ENCODE measurements at regions not wholly inside any gene's neighbourhood (a gene's known extent, or its start where the extent isn't known, plus 50 kb on each side); places are given as distances from the start of the nearest gene placed in this dataset.

DNA sequence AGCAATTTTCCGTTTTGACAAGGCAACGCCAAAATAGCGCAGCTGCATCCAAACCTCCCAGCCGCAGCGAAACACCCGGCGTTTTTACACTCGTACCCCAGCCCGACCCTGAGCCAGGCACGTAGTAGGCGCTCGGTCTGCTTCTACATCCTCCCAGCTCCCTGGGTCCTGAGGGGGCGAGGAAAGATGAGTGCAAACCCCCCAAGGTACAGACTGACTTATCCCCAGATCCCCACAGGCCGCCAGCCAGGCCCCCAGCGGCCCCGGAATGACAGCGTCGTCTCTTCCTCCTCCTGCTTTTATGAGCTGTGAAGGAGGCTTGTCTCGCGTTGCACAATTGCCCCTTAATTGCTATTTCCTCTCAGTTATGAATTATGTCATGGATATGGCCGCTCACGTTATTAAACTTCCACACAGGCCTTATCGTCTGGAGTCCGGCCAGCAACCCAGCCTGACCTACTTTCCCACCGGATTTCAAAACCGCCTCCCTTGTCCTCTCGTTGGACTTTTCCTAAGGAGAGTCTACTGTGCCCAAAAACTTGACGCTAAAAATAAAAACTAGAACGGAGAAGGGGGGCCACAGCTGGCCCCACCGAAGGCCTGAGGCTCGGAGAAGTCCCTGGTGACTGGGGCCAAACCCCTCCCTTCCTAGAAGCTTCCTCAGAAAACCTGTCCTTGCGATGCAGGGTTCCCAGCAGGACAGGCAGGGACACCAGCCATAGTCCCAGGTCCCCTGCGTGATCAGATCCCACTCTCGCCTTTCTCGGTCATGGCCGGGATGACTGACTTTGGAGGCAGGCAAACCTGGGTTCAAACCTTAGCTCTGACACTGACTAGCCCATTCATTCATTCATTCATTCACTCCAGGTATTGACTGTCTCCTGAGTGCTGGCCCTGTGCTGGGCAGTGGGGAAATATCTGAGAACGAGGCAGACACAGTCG is 130.9 kb upstream of the PTPN1 start:
- H3K27me3 ChIP-seq, result no peaks in the 10 kb centered on the region
- H3K9ac ChIP-seq, result no peak overlapping the region
- no peak for TF ChIP-seq Cebpa-rat (IDR thresholded peaks at IDR 0.05)
- H4K20me1 ChIP-seq, result no peaks in the 10 kb centered on the region
- H3K4me2 ChIP-seq, result no peak overlapping the region
- no peak overlapping the region for H3K27ac ChIP-seq
- no peaks in the 10 kb centered on the region for H3K9me3 ChIP-seq
- no peak overlapping the region for H3K4me3 ChIP-seq
- no peaks in the 10 kb centered on the region for H3K36me3 ChIP-seq
- H3K4me1 ChIP-seq, result peaks cover 54% of the 10 kb centered on the region

DNA sequence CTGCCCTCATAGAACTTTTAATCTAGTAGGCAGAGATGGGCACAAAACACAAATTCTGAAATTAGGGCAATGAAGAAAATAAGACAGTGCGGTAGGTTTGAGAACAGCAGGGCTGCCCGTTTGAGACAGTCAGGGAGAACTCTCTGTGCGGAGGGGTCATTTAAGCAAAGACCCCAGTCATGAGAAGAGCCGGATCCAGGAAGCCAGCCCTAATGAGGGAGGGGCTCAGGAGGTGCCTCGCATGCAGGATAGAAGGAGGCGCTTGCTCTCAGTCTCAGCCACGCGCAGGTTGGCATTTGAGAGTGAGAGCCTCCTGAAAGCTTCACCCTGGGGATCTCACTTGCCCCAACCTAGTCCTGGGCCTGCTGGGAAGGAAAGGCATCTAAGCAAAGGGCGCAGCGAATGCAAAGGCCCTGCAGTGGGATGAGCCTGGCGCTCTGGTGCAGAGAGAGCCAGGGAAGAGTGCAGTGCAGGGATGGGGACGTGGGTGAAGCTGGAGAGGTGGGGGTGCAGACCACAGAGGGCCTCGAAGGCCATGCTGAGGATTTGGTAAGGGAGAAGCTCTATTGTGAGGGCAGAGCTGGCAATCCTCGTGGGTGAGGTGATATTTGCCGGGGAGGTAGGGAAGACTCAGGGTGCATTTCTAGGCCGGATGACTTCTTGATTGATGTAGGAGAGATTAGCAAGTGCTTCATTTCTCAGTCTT is 130.0 kb upstream of the PTPN1 start:
- no peak overlapping the region for H3K9ac ChIP-seq
- peaks cover 63% of the 10 kb centered on the region for H3K4me1 ChIP-seq
- H3K36me3 ChIP-seq, result no peaks in the 10 kb centered on the region
- no peaks in the 10 kb centered on the region for H3K27me3 ChIP-seq
- H3K4me2 ChIP-seq, result peak overlapping the region; percentile 71; the same call in 1 of the 2 replicates
- no peaks in the 10 kb centered on the region for H3K9me3 ChIP-seq
- H3K27ac ChIP-seq, result no peak overlapping the region
- TF ChIP-seq Cebpa-rat (IDR thresholded peaks at IDR 0.05), result no peak
- no peak overlapping the region for H3K4me3 ChIP-seq
- no peaks in the 10 kb centered on the region for H4K20me1 ChIP-seq

- H3K4me2 ChIP-seq, result peak overlapping the region; percentile 71
- H3K4me3 ChIP-seq, result no peak overlapping the region
- no peaks in the 10 kb centered on the region for H3K27me3 ChIP-seq
- H3K27ac ChIP-seq, result no peak overlapping the region
- H3K9me3 ChIP-seq, result no peaks in the 10 kb centered on the region
- H3K4me1 ChIP-seq, result peaks cover 68% of the 10 kb centered on the region
- no peaks in the 10 kb centered on the region for H3K36me3 ChIP-seq
- H3K9ac ChIP-seq, result no peak overlapping the region
- no peak for TF ChIP-seq Cebpa-rat (IDR thresholded peaks at IDR 0.05)
- H4K20me1 ChIP-seq, result no peaks in the 10 kb centered on the region
Measured at GRCh38 chr20:50380697-50381040, 129.5 kb upstream of the PTPN1 start.

- Histone ChIP-seq H3K27me3 (no peaks in the 10 kb centered on the region), H3K4me1 (peaks cover 73% of the 10 kb centered on the region), H3K9ac (no peak overlapping the region), H3K27ac (no peak overlapping the region), H3K4me2 (peak overlapping the region; percentile 71), H3K4me3 (no peak overlapping the region), H3K9me3 (no peaks in the 10 kb centered on the region), H3K36me3 (no peaks in the 10 kb centered on the region), H4K20me1 (no peaks in the 10 kb centered on the region)
- no peak for TF ChIP-seq Cebpa-rat (IDR thresholded peaks at IDR 0.05)
Measured at GRCh38 chr20:50381075-50381732, 129.0 kb upstream of the PTPN1 start.

- H3K4me1 ChIP-seq, result peaks cover 73% of the 10 kb centered on the region
Measured at GRCh38 chr20:50381771-50382593, 128.2 kb upstream of the PTPN1 start.

DNA sequence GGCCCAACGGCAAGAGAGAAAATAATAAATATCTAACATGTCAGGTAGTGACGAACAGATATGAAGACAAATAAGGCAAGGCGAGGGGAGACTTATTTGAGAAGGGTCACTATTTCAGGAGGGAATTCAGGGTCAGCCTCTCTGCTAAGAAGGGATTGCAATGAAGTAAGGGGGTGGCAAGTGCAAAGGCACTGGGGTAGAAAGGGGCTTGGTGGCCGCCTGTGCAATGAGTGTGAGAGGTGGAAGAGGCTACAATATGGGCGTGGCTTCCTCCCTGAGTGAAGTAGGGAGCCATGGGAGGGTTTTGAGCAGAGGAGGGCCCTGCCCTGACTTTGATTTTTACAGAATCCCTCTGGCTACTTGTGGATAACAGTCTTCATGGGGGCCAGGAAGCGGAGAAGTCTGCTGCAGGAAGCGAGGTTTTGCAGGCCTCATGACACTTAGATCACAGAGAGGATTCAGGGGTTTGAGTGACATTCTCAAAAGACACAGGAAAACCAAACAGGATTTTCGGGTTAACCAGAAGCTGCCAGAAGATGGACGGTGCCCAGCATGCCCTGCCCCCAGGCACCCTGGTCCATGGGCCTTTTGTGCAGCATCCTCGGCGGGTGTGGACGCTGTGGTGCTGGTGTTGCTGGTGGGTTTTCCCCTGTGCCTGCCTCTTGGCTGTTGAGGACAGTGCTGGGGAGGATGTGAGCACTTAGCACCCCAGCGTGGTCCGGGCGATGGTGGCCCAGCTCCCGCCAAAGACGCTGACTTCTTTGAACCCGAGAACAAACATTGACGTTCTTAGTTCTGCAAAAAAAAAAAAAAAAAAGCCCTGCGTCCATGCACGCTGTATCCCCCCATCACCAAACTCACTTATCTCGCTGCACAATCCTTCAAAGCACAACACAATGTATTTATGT is 124.2 kb upstream of the PTPN1 start:
- no peaks in the 10 kb centered on the region for H4K20me1 ChIP-seq
- H3K27ac ChIP-seq, result no peak overlapping the region
- H3K4me2 ChIP-seq, result peak overlapping the region; percentile 87
- H3K27me3 ChIP-seq, result no peaks in the 10 kb centered on the region
- H3K9me3 ChIP-seq, result no peaks in the 10 kb centered on the region
- no peak overlapping the region for H3K4me3 ChIP-seq
- no peaks in the 10 kb centered on the region for H3K36me3 ChIP-seq
- peaks cover 69% of the 10 kb centered on the region for H3K4me1 ChIP-seq
- 0 out of 2 replicates have a peak overlapping the region, but pooled peaks have one; percentile 11 for H3K9ac ChIP-seq
- no peak for TF ChIP-seq Cebpa-rat (IDR thresholded peaks at IDR 0.05)

More at GRCh38 chr20:50381771-50382593, 128.2 kb upstream of the PTPN1 start:
- TF ChIP-seq Cebpa-rat (IDR thresholded peaks at IDR 0.05), result no peak
- H3K4me2 ChIP-seq, result peak overlapping the region; percentile 71
- no peaks in the 10 kb centered on the region for H3K9me3 ChIP-seq
- no peaks in the 10 kb centered on the region for H4K20me1 ChIP-seq
- no peaks in the 10 kb centered on the region for H3K36me3 ChIP-seq
- H3K27ac ChIP-seq, result peak overlapping the region; percentile 33; the same call in 1 of the 2 replicates
- H3K9ac ChIP-seq, result no peak overlapping the region
- no peak overlapping the region for H3K4me3 ChIP-seq
- H3K27me3 ChIP-seq, result no peaks in the 10 kb centered on the region

GRCh38 chr20:50386641-50386960 is 123.6 kb upstream of the PTPN1 start:
- H3K27me3 ChIP-seq, result no peaks in the 10 kb centered on the region
- no peak overlapping the region for H3K27ac ChIP-seq
- no peak for TF ChIP-seq Cebpa-rat (IDR thresholded peaks at IDR 0.05)
- no peak overlapping the region for H3K9ac ChIP-seq
- H3K4me2 ChIP-seq, result peak overlapping the region; percentile 87
- no peak overlapping the region for H3K4me3 ChIP-seq
- no peaks in the 10 kb centered on the region for H3K36me3 ChIP-seq
- H3K9me3 ChIP-seq, result no peaks in the 10 kb centered on the region
- H4K20me1 ChIP-seq, result no peaks in the 10 kb centered on the region
- H3K4me1 ChIP-seq, result peaks cover 63% of the 10 kb centered on the region

- 0 out of 2 replicates have a peak overlapping the region, but pooled peaks have one; percentile 3 for H3K9ac ChIP-seq
- no peaks in the 10 kb centered on the region for H3K36me3 ChIP-seq
- no peaks in the 10 kb centered on the region for H4K20me1 ChIP-seq
- no peak overlapping the region for H3K27ac ChIP-seq
- H3K9me3 ChIP-seq, result no peaks in the 10 kb centered on the region
- no peak overlapping the region for H3K4me3 ChIP-seq
- peak overlapping the region; percentile 30 for H3K4me2 ChIP-seq
- H3K4me1 ChIP-seq, result peaks cover 55% of the 10 kb centered on the region
- no peaks in the 10 kb centered on the region for H3K27me3 ChIP-seq
- no peak for TF ChIP-seq Cebpa-rat (IDR thresholded peaks at IDR 0.05)
Measured at GRCh38 chr20:50387218-50387995, 122.8 kb upstream of the PTPN1 start.
